GM13977 (cell line): ENCODE measurements at regions not wholly inside any gene's neighbourhood (a gene's known extent, or its start where the extent isn't known, plus 50 kb on each side); places are given as distances from the start of the nearest gene placed in this dataset.

Experiments used
- DNase-seq: peaks from one replicate; pipeline ENCODE4 v3.0.0; 2012; ENCODE audit warnings: low spot score
- in situ Hi-C: fragments of 300-500 bp; cut with MboI; formaldehyde crosslinking; loops from one replicate; pipeline ENCODE4 v1.12.0; 2022; ENCODE audit warnings: low sequenced_read_pairs, low pct_unique_long_range_greater_than_20kb, mixed read lengths, inconsistent platforms; ENCODE audit not compliant: unreplicated experiment
- TF ChIP-seq, protein P1 (sequence below): IDR thresholded peaks from 2 replicates; pipeline ENCODE4 v1.5.1; 2012; ENCODE audit warnings: mild to moderate bottlenecking, control low read depth; ENCODE audit not compliant: insufficient read depth; ENCODE audit errors: extremely low read depth, missing control alignments

DNA sequence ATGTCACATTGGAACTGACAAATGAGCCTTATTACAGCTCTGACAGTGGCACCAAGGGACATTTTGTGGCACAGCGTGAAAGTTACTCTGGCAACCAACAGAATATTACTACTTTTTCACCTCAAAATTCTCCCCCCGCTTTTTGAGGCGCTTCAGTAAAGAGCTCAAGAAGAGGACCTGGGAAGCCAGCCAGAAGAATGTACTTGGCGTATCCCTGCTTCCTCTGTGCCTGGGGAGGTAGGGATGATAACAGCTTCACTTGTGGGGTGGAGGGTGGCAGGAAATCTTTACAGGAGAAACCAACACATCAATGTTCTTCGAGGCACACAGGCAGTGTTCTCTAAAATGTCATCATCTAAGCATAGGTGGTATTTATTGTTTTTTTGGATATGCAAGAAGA, 624.1 kb downstream of the NR2F1-AS1 start:
- in situ Hi-C loops, result no loop called here
- DNase-seq, result no peak
- TF ChIP-seq, protein P1, sequence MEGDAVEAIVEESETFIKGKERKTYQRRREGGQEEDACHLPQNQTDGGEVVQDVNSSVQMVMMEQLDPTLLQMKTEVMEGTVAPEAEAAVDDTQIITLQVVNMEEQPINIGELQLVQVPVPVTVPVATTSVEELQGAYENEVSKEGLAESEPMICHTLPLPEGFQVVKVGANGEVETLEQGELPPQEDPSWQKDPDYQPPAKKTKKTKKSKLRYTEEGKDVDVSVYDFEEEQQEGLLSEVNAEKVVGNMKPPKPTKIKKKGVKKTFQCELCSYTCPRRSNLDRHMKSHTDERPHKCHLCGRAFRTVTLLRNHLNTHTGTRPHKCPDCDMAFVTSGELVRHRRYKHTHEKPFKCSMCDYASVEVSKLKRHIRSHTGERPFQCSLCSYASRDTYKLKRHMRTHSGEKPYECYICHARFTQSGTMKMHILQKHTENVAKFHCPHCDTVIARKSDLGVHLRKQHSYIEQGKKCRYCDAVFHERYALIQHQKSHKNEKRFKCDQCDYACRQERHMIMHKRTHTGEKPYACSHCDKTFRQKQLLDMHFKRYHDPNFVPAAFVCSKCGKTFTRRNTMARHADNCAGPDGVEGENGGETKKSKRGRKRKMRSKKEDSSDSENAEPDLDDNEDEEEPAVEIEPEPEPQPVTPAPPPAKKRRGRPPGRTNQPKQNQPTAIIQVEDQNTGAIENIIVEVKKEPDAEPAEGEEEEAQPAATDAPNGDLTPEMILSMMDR, result no peak

DNA sequence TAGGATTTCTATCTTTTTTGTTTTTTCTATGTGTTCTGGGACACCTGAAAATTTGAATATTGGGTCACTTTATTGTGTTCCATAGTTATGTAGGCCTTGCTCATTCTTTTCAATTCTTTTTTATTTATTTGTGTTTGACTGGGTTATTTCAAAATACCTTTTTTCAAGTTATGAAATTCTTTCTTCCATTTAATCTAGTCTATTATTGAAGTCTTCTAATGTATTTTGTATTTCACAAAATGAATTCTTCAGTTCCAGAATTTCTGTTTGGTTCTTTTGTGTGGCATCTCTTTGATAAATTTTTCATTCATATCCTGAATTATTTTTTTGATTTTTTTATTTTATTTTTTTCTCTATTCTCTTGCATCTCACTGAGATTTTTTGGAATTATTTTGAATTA, 628.8 kb downstream of the NR2F1-AS1 start:
- in situ Hi-C loops, result no loop called here
- no peak for DNase-seq
- TF ChIP-seq, protein P1, result no peak

DNA sequence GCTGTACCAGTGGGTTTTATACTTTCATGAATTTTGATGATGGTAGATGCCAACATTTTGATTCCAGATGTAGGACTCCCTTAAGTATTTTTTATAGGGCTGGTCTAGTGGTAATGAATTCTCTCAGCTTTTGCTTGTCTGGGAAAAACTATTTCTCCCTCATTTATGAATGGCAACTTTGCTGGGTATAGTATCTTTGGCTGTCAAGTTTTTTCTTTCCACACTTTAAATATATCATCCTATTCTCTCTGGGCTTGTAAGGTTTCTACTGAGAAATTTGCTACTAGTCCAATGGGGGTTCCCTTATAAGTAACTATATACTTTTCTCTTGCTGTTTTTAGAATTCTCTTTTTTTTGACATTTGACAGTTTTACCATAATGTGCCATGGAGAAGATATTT, 629.3 kb downstream of the NR2F1-AS1 start:
- no peak for DNase-seq
- TF ChIP-seq, protein P1, result no peak
- in situ Hi-C loops, result no loop called here

DNA sequence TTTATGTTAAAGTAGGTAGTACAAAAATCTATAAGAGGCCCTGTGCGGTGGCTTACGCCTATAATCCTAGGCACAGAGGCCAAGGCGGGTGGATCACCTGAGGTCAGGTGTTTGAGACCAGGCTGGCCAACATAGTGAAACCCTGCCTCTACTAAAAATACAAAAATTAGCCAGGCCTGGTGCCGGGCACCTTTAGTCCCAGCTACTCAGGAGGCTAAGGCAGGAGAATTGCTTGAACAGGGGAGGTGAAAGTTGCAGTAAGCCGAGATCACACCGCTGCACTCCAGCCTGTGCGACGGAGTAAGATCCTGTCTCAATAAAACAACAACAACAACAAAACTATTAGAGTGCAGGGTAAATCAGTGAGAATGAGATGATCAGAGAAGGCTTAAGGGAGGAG, 634.5 kb downstream of the NR2F1-AS1 start:
- DNase-seq, result no peak
- in situ Hi-C loops, result no loop called here
- TF ChIP-seq, protein P1, result no peak

DNA sequence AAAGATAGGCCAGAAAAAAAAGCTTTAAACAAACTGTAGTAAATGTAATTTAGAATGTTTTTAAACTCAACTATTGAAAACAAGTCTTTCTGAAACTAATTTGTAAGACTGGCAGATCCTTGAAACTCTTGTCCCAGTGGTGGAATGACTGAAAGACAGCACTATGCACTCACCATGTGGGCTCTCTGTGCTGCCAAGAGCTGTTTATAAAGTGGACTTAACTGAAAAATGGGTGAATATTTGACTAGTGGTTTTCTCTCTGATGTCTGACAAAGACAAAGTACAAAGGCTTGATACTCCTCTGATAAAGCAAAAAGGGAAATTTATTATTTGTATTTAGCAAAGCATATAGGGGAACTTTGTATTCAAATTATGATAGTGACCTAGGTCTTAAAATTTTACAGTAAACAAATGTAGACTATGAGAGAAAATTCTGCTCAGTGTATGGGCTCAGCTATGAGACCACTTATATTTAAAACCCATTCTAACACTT, 635.4 kb downstream of the NR2F1-AS1 start:
- TF ChIP-seq, protein P1, result no peak
- in situ Hi-C loops, result no loop called here
- DNase-seq, result no peak

DNA sequence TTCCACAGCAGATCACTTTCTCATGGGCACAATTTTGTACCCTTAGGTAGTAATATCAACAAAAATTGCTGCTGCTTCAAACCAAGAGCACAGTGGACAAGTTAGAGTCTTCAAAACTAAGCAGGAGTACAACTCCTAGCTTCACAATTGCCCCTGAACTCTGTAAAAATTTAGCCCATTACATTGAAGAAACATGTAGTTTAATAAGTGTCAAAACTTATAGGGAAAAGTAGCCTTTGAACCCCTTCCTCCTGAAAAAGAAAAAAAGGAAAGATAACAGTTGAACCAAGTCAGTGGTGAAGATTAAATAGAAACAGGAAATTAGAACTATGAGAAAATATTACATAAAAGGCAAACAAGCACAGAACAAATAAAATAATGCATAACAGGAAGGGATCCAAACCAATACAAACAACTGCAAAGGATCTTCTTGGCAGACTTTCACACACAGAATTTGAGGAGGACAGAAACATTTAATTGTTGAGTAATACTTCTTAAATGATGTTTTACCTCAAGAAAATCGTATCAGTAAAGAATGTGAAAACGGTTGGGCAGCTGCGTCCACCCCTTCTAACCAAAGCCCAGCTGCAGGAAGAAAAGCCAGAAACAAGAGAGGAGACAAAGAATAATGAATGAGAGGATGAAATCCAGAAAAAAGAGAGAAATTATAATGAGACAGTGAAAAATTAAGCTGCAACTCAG, 636.0 kb downstream of the NR2F1-AS1 start:
- DNase-seq, result no peak
- TF ChIP-seq, protein P1, result no peak
- in situ Hi-C loops, result no loop called here

DNA sequence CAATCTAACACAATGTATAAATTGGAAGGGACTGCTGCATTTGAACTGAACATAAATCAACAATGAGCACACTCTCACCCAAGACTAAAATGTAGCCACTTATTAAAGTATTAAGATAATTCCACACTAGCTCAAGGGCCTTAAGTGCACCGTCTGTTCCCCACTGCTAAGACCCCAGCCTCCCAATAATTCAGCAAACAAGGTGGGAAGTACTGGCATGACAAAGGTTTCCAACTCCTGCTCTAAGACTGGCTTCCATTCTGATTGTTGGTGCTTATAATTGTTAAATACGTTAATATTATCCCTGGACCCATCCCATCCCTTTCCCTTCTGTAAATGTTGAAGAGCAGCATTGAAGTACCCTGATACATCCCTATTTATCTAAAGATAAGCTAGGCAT, 636.7 kb downstream of the NR2F1-AS1 start:
- DNase-seq, result no peak
- TF ChIP-seq, protein P1, result no peak
- in situ Hi-C loops, result no loop called here
